ENCODE measurements at regions not wholly inside any gene's neighbourhood (a gene's known extent, or its start where the extent isn't known, plus 50 kb on each side); places are given as distances from the start of the nearest gene placed in this dataset.

DNA sequence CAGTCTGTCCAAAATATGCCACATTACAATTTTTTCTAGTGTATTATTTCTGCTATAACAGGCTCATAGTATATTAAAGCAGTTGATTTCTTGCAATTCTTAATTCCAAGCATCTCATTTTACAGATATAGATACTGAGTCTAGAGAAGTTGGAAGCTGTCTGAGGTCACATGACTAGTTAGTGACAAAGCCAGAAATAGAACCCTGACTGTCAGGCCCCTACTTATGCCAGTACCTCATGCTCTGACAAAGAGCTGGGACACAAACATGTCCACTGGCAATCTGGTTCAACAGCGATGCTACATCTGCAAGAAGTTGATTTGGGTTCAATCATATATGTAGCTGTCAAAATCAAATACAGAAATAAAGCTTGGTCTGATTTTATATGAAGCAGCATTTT lies 750.4 kb upstream of the FAM98A start:
- Mint-ChIP-seq H3K27me3 (ENCODE audit: low read depth) (peaks cover 4% of the 10 kb centered on the region), H3K4me1 (no peaks in the 10 kb centered on the region), H3K9me3 (no peaks in the 10 kb centered on the region), H3K4me3 (no peak overlapping the region), H3K36me3 (ENCODE audit: low read depth) (no peaks in the 10 kb centered on the region), H3K27ac (no peak overlapping the region)
- TF ChIP-seq, protein P1, sequence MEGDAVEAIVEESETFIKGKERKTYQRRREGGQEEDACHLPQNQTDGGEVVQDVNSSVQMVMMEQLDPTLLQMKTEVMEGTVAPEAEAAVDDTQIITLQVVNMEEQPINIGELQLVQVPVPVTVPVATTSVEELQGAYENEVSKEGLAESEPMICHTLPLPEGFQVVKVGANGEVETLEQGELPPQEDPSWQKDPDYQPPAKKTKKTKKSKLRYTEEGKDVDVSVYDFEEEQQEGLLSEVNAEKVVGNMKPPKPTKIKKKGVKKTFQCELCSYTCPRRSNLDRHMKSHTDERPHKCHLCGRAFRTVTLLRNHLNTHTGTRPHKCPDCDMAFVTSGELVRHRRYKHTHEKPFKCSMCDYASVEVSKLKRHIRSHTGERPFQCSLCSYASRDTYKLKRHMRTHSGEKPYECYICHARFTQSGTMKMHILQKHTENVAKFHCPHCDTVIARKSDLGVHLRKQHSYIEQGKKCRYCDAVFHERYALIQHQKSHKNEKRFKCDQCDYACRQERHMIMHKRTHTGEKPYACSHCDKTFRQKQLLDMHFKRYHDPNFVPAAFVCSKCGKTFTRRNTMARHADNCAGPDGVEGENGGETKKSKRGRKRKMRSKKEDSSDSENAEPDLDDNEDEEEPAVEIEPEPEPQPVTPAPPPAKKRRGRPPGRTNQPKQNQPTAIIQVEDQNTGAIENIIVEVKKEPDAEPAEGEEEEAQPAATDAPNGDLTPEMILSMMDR (IDR thresholded peaks at IDR 0.05; ENCODE audit: unreplicated experiment in 3 of 3), result no peak

DNA sequence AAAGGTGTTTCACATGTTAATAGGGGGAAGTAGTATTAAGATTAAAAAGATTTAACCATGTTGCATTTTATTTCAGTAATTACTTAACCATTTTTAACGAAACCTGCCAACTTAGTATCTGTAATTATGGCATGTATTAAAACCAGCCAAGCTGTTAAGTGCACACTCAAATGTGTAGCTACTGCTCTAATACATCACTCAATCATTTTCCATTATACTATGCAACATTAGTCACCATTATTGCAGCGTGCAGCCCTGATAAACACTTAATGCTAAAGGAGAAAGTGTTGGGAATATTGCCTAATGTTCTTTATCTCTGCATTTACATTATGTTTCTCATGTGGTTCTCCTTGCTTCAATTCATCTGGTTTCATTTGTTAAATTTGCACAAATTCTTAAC lies 745.9 kb upstream of the FAM98A start:
- Mint-ChIP-seq H3K36me3 (ENCODE audit: low read depth) (no peaks in the 10 kb centered on the region), H3K4me1 (no peaks in the 10 kb centered on the region), H3K9me3 (no peaks in the 10 kb centered on the region), H3K27me3 (ENCODE audit: low read depth) (peaks cover 4% of the 10 kb centered on the region), H3K4me3 (no peak overlapping the region), H3K27ac (no peak overlapping the region)
- TF ChIP-seq, protein P1 (IDR thresholded peaks at IDR 0.05; ENCODE audit: unreplicated experiment in 3 of 3), result no peak

DNA sequence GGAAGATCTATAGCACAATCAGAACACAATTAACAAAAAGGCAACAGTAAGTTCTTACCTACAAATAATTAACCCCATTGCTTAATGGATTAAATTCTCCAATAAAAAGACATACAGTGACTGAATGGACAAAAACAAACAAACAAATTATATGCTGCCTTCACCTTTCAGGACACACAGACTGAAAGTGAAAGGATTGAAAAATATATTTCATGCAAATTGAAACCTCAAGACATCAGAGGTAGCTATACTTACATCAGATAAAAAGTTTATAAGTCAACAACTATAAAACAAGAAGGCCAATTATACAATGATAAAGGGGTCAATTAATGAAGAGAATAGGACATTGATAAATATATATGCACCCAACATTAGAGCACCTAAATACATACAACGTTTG lies 741.2 kb upstream of the FAM98A start:
- Mint-ChIP-seq H3K27me3 (ENCODE audit: low read depth) (no peaks in the 10 kb centered on the region), H3K36me3 (ENCODE audit: low read depth) (no peaks in the 10 kb centered on the region), H3K27ac (no peak overlapping the region), H3K9me3 (no peaks in the 10 kb centered on the region), H3K4me3 (no peak overlapping the region), H3K4me1 (no peaks in the 10 kb centered on the region)
- TF ChIP-seq, protein P1 (IDR thresholded peaks at IDR 0.05; ENCODE audit: unreplicated experiment in 3 of 3), result no peak

DNA sequence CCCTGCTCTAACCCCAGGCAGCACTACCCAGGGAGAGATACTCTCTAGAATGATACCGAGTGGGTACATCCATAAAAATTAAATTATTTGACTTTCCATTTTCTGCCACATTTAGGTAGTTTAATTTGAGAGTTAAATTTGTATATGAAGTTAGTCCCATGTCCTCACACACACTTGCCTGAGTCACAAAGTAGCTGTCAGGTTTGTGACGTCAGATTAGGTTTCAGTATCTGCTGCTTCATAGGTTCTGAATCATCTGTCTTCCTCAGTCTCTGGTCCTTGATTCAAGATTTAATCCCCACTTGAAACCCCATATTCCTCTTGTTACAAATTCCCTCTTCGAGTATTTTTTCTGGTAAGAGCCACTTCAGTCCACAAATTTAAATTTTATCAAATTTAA lies 738.6 kb upstream of the FAM98A start:
- no peak overlapping the region for H3K4me3 Mint-ChIP-seq
- TF ChIP-seq, protein P1 (IDR thresholded peaks at IDR 0.05; ENCODE audit: unreplicated experiment in 3 of 3), result no peak
- H3K4me1 Mint-ChIP-seq, result no peaks in the 10 kb centered on the region
- H3K9me3 Mint-ChIP-seq, result no peaks in the 10 kb centered on the region
- H3K36me3 Mint-ChIP-seq (ENCODE audit: low read depth), result no peaks in the 10 kb centered on the region
- H3K27me3 Mint-ChIP-seq (ENCODE audit: low read depth), result no peaks in the 10 kb centered on the region
- no peak overlapping the region for H3K27ac Mint-ChIP-seq

DNA sequence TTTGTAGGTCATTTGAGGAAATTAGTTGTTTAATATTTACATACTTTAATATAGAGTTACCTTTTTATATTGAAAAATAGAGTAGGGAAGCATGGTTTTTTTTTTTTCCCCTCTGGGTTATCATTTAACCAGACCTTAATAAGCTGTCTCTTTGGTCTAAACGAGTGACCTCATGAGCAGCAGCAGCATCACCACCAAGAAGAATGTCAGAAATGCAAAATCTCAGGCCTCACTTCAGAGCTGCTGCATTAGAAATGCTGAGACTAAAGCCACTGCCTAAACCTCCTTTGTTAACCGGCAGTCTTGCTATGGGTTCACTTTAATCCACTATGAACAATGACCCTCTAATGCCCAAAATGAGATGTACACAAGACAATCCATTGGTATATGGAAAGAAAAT lies 733.7 kb upstream of the FAM98A start:
- H3K4me1 Mint-ChIP-seq, result no peaks in the 10 kb centered on the region
- no peaks in the 10 kb centered on the region for H3K36me3 Mint-ChIP-seq (ENCODE audit: low read depth)
- TF ChIP-seq, protein P1 (IDR thresholded peaks at IDR 0.05; ENCODE audit: unreplicated experiment in 3 of 3), result no peak
- no peak overlapping the region for H3K27ac Mint-ChIP-seq
- no peaks in the 10 kb centered on the region for H3K9me3 Mint-ChIP-seq
- H3K27me3 Mint-ChIP-seq (ENCODE audit: low read depth), result peaks cover 4% of the 10 kb centered on the region
- H3K4me3 Mint-ChIP-seq, result no peak overlapping the region

DNA sequence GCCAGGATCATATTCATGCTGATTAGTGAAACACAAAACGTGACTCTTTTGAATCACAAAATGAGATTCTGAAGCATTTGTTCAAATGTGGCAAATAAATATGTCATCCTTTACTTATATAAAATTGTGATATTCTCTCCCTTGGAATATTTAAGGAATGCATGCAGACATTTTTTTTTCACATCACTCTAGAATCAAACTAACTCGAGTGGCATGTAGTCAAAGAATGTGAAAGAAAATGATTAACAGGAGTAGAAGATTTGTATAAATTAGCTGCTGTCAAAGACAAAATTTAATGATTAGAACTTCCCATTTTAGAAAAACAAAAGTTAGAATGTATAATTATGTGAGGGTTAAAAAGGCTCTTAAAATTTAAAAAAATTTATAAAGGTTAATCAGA lies 721.0 kb upstream of the FAM98A start:
- Mint-ChIP-seq H3K4me3 (no peak overlapping the region), H3K27me3 (ENCODE audit: low read depth) (no peaks in the 10 kb centered on the region), H3K4me1 (no peaks in the 10 kb centered on the region), H3K9me3 (no peaks in the 10 kb centered on the region), H3K27ac (peak overlapping the region in 2 of 3 experiments; percentile 26 to 27), H3K36me3 (ENCODE audit: low read depth) (no peaks in the 10 kb centered on the region)
- TF ChIP-seq, protein P1 (IDR thresholded peaks at IDR 0.05; ENCODE audit: unreplicated experiment in 3 of 3), result no peak

Data from nephron (organoid).